OCI-LY7 (cell line): ENCODE measurements at regions not wholly inside any gene's neighbourhood (a gene's known extent, or its start where the extent isn't known, plus 50 kb on each side); places are given as distances from the start of the nearest gene placed in this dataset.

ENCODE experiments used
- BruUV-seq: library from RNA; stranded (reverse); fragments of 400-500 nt; replicated peaks from 2 replicates; lab custom pipeline; 2021; lab: Mats Ljungman, UMichigan
- CTCF ChIA-PET: fragments of 300-600 bp; sonication (Branson Sonifier 250); formaldehyde crosslinking; loops from one replicate; lab custom pipeline; 2022; ENCODE audit warnings: antibody characterized with exemption; ENCODE audit not compliant: unreplicated experiment; lab: Charles Lee
- POLR2A ChIA-PET: fragments of 300-600 bp; sonication (Branson Sonifier 250); formaldehyde crosslinking; loops from one replicate; lab custom pipeline; 2022; ENCODE audit warnings: antibody characterized with exemption; lab: Charles Lee
- DNase-seq: peaks from one replicate; pipeline ENCODE4 v3.0.0-alpha.2; 2015; ENCODE audit warnings: low spot score
- H2AFZ ChIP-seq: fragments of 200-600 bp; sonication (generic), shearing (Covaris generic); 2 replicates; pipeline ENCODE4 v1.6.1; 2014; ENCODE audit warnings: mild to moderate bottlenecking, antibody characterized with exemption, low read length, moderate library complexity
- H3K27ac ChIP-seq: fragments of 200-600 bp; sonication (generic); 2 replicates; pipeline ENCODE4 v1.5.1; 2014; ENCODE audit warnings: mixed run types, low read depth, mild to moderate bottlenecking, moderate library complexity, low read length, inconsistent platforms; ENCODE audit not compliant: poor library complexity, severe bottlenecking
- H3K36me3 ChIP-seq: fragments of 200-600 bp; sonication (generic); 2 replicates; pipeline ENCODE4 v1.6.1; 2014; ENCODE audit warnings: mild to moderate bottlenecking, antibody characterized with exemption, low read length, moderate library complexity, mixed read lengths; ENCODE audit not compliant: insufficient read depth
- H3K4me1 ChIP-seq: fragments of 200-600 bp; sonication (generic); 2 replicates; pipeline ENCODE4 v1.5.1; 2014; ENCODE audit warnings: mild to moderate bottlenecking, low read length; ENCODE audit not compliant: insufficient read depth, poor library complexity, severe bottlenecking
- H3K4me2 ChIP-seq: fragments of 200-600 bp; sonication (generic); 2 replicates; pipeline ENCODE4 v1.6.1; 2014; ENCODE audit warnings: mild to moderate bottlenecking, low read length
- H3K4me3 ChIP-seq: fragments of 200-600 bp; sonication (generic); 2 replicates; pipeline ENCODE4 v1.5.1; 2014; ENCODE audit warnings: mild to moderate bottlenecking, low read depth, low read length; ENCODE audit not compliant: poor library complexity, severe bottlenecking
- H3K79me2 ChIP-seq: fragments of 200-600 bp; sonication (generic); 2 replicates; pipeline ENCODE4 v1.6.1; 2016; ENCODE audit warnings: low read depth, mild to moderate bottlenecking, low read length, moderate library complexity, mixed read lengths; ENCODE audit not compliant: insufficient read depth
- H3K9me2 ChIP-seq: fragments of 200-600 bp; sonication (generic); 2 replicates; pipeline ENCODE4 v1.6.1; 2016; ENCODE audit warnings: mild to moderate bottlenecking, low read length, mixed read lengths; ENCODE audit not compliant: insufficient read depth
- H3K9me3 ChIP-seq: fragments of 200-600 bp; sonication (generic); 2 replicates; pipeline ENCODE4 v1.6.1; 2014; ENCODE audit warnings: mild to moderate bottlenecking, mixed run types, low read length, mixed read lengths
- H4K20me1 ChIP-seq: fragments of 200-600 bp; sonication (generic); 2 replicates; pipeline ENCODE4 v1.6.1; 2014; ENCODE audit warnings: mild to moderate bottlenecking, antibody characterized with exemption, low read length, moderate library complexity, mixed read lengths; ENCODE audit not compliant: insufficient read depth
- CTCF ChIP-seq: fragments of 200-600 bp; sonication (generic); conservative IDR thresholded peaks from 2 replicates; pipeline ENCODE4 v1.5.1; 2014; ENCODE audit warnings: mild to moderate bottlenecking, antibody characterized with exemption, low read length, moderate library complexity, mixed read lengths
- EZH2phosphoT487 ChIP-seq: fragments of 200-600 bp; sonication (generic); IDR thresholded peaks from 2 replicates; pipeline ENCODE4 v1.6.1; 2018; ENCODE audit warnings: low read depth, borderline replicate concordance, mild to moderate bottlenecking, mixed run types, antibody characterized with exemption, low read length, moderate library complexity, mixed read lengths
- intact Hi-C: fragments of 100-400 bp; cut with micrococcal nuclease; formaldehyde crosslinking; loops from one replicate; pipeline ENCODE4 v1.10.0; 2022; ENCODE audit not compliant: unreplicated experiment

- no peaks in the 10 kb centered on the region for H3K4me1 ChIP-seq
- H3K4me3 ChIP-seq: no peak overlapping the region
- H2AFZ ChIP-seq: no peak overlapping the region
- H3K9me3 ChIP-seq: no peaks in the 10 kb centered on the region
- DNase-seq: no peak
- H3K9me2 ChIP-seq: no peaks in the 10 kb centered on the region
- CTCF ChIA-PET: no interaction called here
- H3K79me2 ChIP-seq: no peaks in the 10 kb centered on the region
- TF ChIP-seq CTCF (no peak), EZH2phosphoT487 (no peak)
- no peaks in the 10 kb centered on the region for H3K36me3 ChIP-seq
- no peak overlapping the region for H3K27ac ChIP-seq
- no peak overlapping the region for H3K4me2 ChIP-seq
- POLR2A ChIA-PET: no interaction called here
- intact Hi-C loops: no loop called here
- no peaks in the 10 kb centered on the region for H4K20me1 ChIP-seq
- no TSS peak for BruUV-seq
Measured at GRCh38 chr7:68943786-68944185, 654.5 kb upstream of the AUTS2 start.

GRCh38 chr7:68955656-68956055 lies 642.6 kb upstream of the AUTS2 start:
- Histone ChIP-seq H3K36me3 (no peaks in the 10 kb centered on the region), H2AFZ (no peak overlapping the region), H3K9me3 (no peaks in the 10 kb centered on the region), H4K20me1 (no peaks in the 10 kb centered on the region), H3K79me2 (no peaks in the 10 kb centered on the region), H3K27ac (no peak overlapping the region), H3K4me3 (no peak overlapping the region), H3K9me2 (no peaks in the 10 kb centered on the region), H3K4me2 (no peak overlapping the region), H3K4me1 (no peaks in the 10 kb centered on the region)
- no peak for TF ChIP-seq CTCF
- no peak for TF ChIP-seq EZH2phosphoT487
- no peak for DNase-seq
- intact Hi-C loops: no loop called here
- BruUV-seq: no TSS peak
- POLR2A ChIA-PET: no interaction called here
- CTCF ChIA-PET: no interaction called here

- Histone ChIP-seq H3K36me3 (no peaks in the 10 kb centered on the region), H3K9me3 (no peaks in the 10 kb centered on the region), H3K4me1 (no peaks in the 10 kb centered on the region), H3K27ac (no peak overlapping the region), H3K4me2 (no peak overlapping the region), H2AFZ (no peak overlapping the region), H3K79me2 (no peaks in the 10 kb centered on the region), H4K20me1 (no peaks in the 10 kb centered on the region), H3K9me2 (no peaks in the 10 kb centered on the region), H3K4me3 (no peak overlapping the region)
- TF ChIP-seq EZH2phosphoT487: no peak
- no peak for TF ChIP-seq CTCF
- DNase-seq: no peak
- ChIA-PET CTCF (no interaction called here), POLR2A (interaction anchor here (0.6 to 0.7 kb wide), 3 partner anchors 119 to 1468 kb away, joined by 4 to 5 read pairs (median 5); no protein-coding TSS in a partner anchor)
- no TSS peak for BruUV-seq
- intact Hi-C loops: no loop called here
Measured at GRCh38 chr7:68958571-68958970, 639.7 kb upstream of the AUTS2 start.
